ENCODE measurements at regions not wholly inside any gene's neighbourhood (a gene's known extent, or its start where the extent isn't known, plus 50 kb on each side); places are given as distances from the start of the nearest gene placed in this dataset.

GRCh38 chr20:40781327-40782042 is 92.4 kb upstream of the MAFB start:
- TF ChIP-seq ZBTB7A (IDR thresholded peaks at IDR 0.05; ENCODE audit: low read depth) (no peak), REST (IDR thresholded peaks at IDR 0.05; ENCODE audit: low read depth) (no peak), MAX (IDR thresholded peaks at IDR 0.05) (no peak), NFIC (IDR thresholded peaks at IDR 0.05) (no peak), TEAD4 (IDR thresholded peaks at IDR 0.05) (no peak), RAD21 (IDR thresholded peaks at IDR 0.05; ENCODE audit: low read depth) (no peak)

DNA sequence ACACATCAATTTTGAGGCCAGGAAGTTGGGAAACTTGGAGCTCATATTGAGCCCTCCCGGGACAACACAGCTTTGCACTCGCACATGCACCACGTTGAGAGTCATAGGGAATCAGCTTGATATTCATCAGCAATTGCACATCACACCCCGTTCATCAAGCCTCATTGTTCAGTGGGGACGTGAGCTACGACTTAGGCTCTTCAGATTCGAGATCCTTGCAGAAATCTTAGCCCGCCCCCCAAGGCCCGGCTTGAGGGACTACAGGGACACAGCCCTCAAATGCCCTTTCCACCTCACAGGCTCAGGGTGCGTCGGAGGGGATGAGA is 93.0 kb upstream of the MAFB start:
- TF ChIP-seq CREB1 (IDR thresholded peaks at IDR 0.05; ENCODE audit: low read depth), result no peak
- no peak for TF ChIP-seq REST (IDR thresholded peaks at IDR 0.05; ENCODE audit: low read depth)
- no peak for TF ChIP-seq RAD21 (IDR thresholded peaks at IDR 0.05; ENCODE audit: low read depth)
- no peak for TF ChIP-seq YY1 (IDR thresholded peaks at IDR 0.05; ENCODE audit: low read depth)
- TF ChIP-seq NFIC (IDR thresholded peaks at IDR 0.05), result no peak
- TF ChIP-seq TCF12 (IDR thresholded peaks at IDR 0.05; ENCODE audit: low read depth), result no peak
- TF ChIP-seq USF1 (IDR thresholded peaks at IDR 0.05), result no peak

DNA sequence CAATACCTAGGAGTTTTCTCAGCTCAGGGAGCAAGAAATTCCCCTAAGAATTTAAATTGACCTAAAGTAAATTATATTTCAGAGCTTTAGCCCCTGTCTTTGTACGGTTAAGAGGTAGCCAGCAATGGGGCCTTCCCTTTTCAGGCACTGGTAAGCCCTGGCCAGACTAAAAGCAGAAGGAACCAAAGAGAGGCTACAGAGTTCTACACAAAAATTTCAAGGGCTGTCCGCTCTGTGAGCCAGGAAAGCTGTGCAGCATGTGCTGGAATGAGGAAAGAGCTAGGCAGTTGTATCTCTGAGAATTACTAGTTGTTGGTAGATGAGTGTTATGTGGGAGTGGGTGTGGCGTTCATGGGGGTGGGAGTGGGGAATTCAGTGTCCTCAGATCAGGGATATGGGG is 96.3 kb upstream of the MAFB start:
- TF ChIP-seq CREB1 (IDR thresholded peaks at IDR 0.05; ENCODE audit: low read depth) (no peak), FOXM1 (IDR thresholded peaks at IDR 0.05; ENCODE audit: borderline replicate concordance, low read depth) (no peak), TCF12 (IDR thresholded peaks at IDR 0.05; ENCODE audit: low read depth) (no peak), TAF1 (IDR thresholded peaks at IDR 0.05; ENCODE audit: low read depth) (no peak), YY1 (IDR thresholded peaks at IDR 0.05; ENCODE audit: low read depth) (no peak), EP300 (IDR thresholded peaks at IDR 0.05; ENCODE audit: borderline replicate concordance) (no peak), NFIC (IDR thresholded peaks at IDR 0.05) (no peak), MAX (IDR thresholded peaks at IDR 0.05) (no peak)

GRCh38 chr20:40786336-40786735 is 97.3 kb upstream of the MAFB start:
- TF ChIP-seq EGR1 (IDR thresholded peaks at IDR 0.05), result no peak

GRCh38 chr20:40787941-40788340 is 98.9 kb upstream of the MAFB start:
- no peak for TF ChIP-seq USF1 (IDR thresholded peaks at IDR 0.05)
- TF ChIP-seq TAF1 (IDR thresholded peaks at IDR 0.05; ENCODE audit: low read depth), result no peak
- no peak for TF ChIP-seq CREB1 (IDR thresholded peaks at IDR 0.05; ENCODE audit: low read depth)
- no peak for TF ChIP-seq EGR1 (IDR thresholded peaks at IDR 0.05)
- no peak for TF ChIP-seq MAX (IDR thresholded peaks at IDR 0.05)
- no peak for TF ChIP-seq ZBTB7A (IDR thresholded peaks at IDR 0.05; ENCODE audit: low read depth)
- TF ChIP-seq TEAD4 (IDR thresholded peaks at IDR 0.05), result no peak
- TF ChIP-seq TCF12 (IDR thresholded peaks at IDR 0.05; ENCODE audit: low read depth), result no peak

DNA sequence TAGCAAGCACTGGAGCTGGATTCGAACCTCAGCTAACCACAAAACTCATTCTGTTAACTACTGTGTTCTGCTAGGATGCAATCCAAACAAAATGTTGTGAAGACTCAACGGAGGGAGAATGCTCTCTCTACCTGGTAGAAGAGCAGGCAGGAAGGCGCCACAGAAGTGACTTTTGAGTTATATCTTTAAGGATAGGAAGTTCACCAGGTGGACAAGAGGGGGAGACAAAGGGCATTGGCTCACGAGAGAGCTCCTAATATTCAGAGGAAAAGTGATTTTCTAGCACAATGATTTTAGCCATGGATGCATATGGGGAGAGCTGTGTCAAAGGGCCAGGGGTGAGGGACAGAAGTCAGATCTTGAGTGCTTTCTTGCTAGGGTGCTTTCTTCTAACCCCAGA is 108.4 kb upstream of the MAFB start:
- TF ChIP-seq TEAD4 (IDR thresholded peaks at IDR 0.05), result no peak
- TF ChIP-seq FOXM1 (IDR thresholded peaks at IDR 0.05; ENCODE audit: borderline replicate concordance, low read depth), result no peak
- TF ChIP-seq RAD21 (IDR thresholded peaks at IDR 0.05; ENCODE audit: low read depth), result peak; percentile 42; the same call in 1 of the 2 replicates
- no peak for TF ChIP-seq YY1 (IDR thresholded peaks at IDR 0.05; ENCODE audit: low read depth)
- no peak for TF ChIP-seq ZBTB7A (IDR thresholded peaks at IDR 0.05; ENCODE audit: low read depth)
- TF ChIP-seq EGR1 (IDR thresholded peaks at IDR 0.05), result no peak

DNA sequence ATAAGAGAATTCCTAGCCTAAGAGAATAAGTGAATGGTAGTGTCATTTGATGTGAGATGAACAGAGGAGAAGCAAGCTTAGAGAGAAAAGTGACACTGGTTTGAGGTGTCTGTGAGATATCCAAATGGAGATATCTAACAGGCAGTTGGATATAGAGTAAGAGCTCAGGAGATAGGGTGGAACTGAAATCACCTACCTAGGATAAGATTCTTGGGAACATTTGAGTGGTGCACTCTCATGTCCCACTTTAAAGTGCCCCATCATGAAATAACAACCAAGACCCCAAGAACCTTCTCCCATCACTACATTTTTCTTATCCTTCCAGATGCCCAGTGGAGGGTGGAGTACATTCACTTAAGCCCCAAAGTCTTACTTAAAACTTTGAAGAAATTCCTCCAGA is 109.0 kb upstream of the MAFB start:
- TF ChIP-seq NFIC (IDR thresholded peaks at IDR 0.05), result no peak

Measured in Ishikawa (cell line).